B cell (primary cell): ENCODE measurements at regions not wholly inside any gene's neighbourhood (a gene's known extent, or its start where the extent isn't known, plus 50 kb on each side); places are given as distances from the start of the nearest gene placed in this dataset.

ENCODE experiments used
- CTCF ChIP-seq: fragments of 200-600 bp; IDR thresholded peaks from one replicate; pipeline ENCODE4 v1.8.0; 2022; ENCODE audit warnings: antibody characterized with exemption, mild to moderate bottlenecking
- EZH2 ChIP-seq: IDR thresholded peaks from 2 replicates; pipeline ENCODE4 v1.6.1; 2012; ENCODE audit warnings: borderline replicate concordance, low read depth, mild to moderate bottlenecking, moderate library complexity, low read length; ENCODE audit not compliant: insufficient read depth, poor library complexity, severe bottlenecking

GRCh38 chr12:42790761-42791151 is 201.2 kb upstream of the PRICKLE1 start:
- TF ChIP-seq CTCF (no peak), EZH2 (no peak)
